Uterus (tissue), 2 donors: ENCODE measurements at regions not wholly inside any gene's neighbourhood (a gene's known extent, or its start where the extent isn't known, plus 50 kb on each side); places are given as distances from the start of the nearest gene placed in this dataset.

Experiments
- CTCF ChIP-seq, 4 experiments: fragments of 200-600 bp in 2 of 4; fragments of 450-650 bp in 2 of 4; sonication (generic) in 2 of 4; IDR thresholded peaks; one replicate each; pipeline ENCODE4 v1.5.1; 2016 to 2019; ENCODE audit warnings: antibody characterized with exemption in 4 of 4, mild to moderate bottlenecking in 2 of 4, moderate library complexity in 1 of 4
- POLR2A ChIP-seq, 2 donors: fragments of 450-650 bp; IDR thresholded peaks; one replicate each; pipeline ENCODE4 v1.6.1; 2016; ENCODE audit warnings: antibody characterized with exemption in 2 of 2, mild to moderate bottlenecking in 1 of 2, moderate library complexity in 1 of 2

GRCh38 chr4:111281219-111281618 is 658.3 kb upstream of the PITX2 start:
- TF ChIP-seq POLR2A (IDR thresholded peaks at IDR 0.05) (no peak), CTCF (IDR thresholded peaks at IDR 0.05) (no peak)
